Colonic mucosa (tissue), 4 donors: ENCODE measurements at regions not wholly inside any gene's neighbourhood (a gene's known extent, or its start where the extent isn't known, plus 50 kb on each side); places are given as distances from the start of the nearest gene placed in this dataset.

Experiments
- DNase-seq: peaks from one replicate; pipeline ENCODE4 v3.0.0-alpha.2; 2020
- H3K27ac ChIP-seq: fragments of 200-600 bp; one replicate; pipeline ENCODE4 v1.8.0; 2021
- H3K27me3 ChIP-seq: fragments of 200-600 bp; one replicate; pipeline ENCODE4 v1.8.0; 2021
- H3K36me3 ChIP-seq: fragments of 200-600 bp; one replicate; pipeline ENCODE4 v1.8.0; 2021
- H3K4me1 ChIP-seq: fragments of 200-600 bp; one replicate; pipeline ENCODE4 v1.8.0; 2021; ENCODE audit warnings: mild to moderate bottlenecking
- H3K4me3 ChIP-seq: fragments of 200-600 bp; one replicate; pipeline ENCODE4 v1.8.0; 2021
- H3K9ac ChIP-seq, 2 donors: one replicate each; pipeline ENCODE4 v1.7.0; 2013; ENCODE audit warnings: control low read depth in 2 of 2, low read depth in 2 of 2, low read length in 2 of 2
- H3K9me3 ChIP-seq: fragments of 200-600 bp; one replicate; pipeline ENCODE4 v1.8.0; 2021
- intact Hi-C: fragments of 100-400 bp; cut with DNase I; formaldehyde crosslinking; loops from one replicate; pipeline ENCODE4 v1.14.1; 2022
- TF ChIP-seq, protein P1 (sequence below): fragments of 200-600 bp; IDR thresholded peaks from one replicate; pipeline ENCODE4 v1.8.0; 2022; ENCODE audit warnings: antibody characterized with exemption, mild to moderate bottlenecking
- donor health status: healthy.
- donor health status: DM: no; HTN: no; CAD: no.
- donor health status: DM: no; HTN: no; CAD: no.

- intact Hi-C loops: no loop called here
- Histone ChIP-seq H3K27ac (no peak overlapping the region), H3K27me3 (no peaks in the 10 kb centered on the region), H3K36me3 (no peaks in the 10 kb centered on the region), H3K4me3 (no peak overlapping the region), H3K4me1 (no peaks in the 10 kb centered on the region), H3K9me3 (no peaks in the 10 kb centered on the region), H3K9ac (no peak overlapping the region)
- TF ChIP-seq, protein P1, sequence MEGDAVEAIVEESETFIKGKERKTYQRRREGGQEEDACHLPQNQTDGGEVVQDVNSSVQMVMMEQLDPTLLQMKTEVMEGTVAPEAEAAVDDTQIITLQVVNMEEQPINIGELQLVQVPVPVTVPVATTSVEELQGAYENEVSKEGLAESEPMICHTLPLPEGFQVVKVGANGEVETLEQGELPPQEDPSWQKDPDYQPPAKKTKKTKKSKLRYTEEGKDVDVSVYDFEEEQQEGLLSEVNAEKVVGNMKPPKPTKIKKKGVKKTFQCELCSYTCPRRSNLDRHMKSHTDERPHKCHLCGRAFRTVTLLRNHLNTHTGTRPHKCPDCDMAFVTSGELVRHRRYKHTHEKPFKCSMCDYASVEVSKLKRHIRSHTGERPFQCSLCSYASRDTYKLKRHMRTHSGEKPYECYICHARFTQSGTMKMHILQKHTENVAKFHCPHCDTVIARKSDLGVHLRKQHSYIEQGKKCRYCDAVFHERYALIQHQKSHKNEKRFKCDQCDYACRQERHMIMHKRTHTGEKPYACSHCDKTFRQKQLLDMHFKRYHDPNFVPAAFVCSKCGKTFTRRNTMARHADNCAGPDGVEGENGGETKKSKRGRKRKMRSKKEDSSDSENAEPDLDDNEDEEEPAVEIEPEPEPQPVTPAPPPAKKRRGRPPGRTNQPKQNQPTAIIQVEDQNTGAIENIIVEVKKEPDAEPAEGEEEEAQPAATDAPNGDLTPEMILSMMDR: no peak
- no peak for DNase-seq
Measured at GRCh38 chr6:90811596-90812226, 224.8 kb upstream of the MAP3K7 start.

DNA sequence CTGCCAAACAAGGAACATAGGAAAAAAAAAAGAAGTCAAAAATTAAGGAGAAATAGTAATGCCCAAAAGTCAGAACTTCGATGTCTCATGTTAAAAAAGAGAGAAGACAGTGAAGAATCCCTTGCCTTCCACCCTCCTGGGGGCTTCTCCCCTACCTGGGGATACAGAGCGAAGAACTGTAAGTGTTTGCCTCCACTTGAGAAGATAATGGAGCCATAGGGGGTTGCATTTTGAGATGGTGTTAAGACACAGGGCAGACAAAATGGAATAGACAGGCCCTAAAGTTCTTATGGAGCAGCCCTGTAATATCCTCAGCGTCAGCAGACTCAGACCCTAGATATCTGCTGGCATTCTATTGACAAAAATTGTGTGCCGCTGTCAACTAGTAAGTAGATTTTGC is 222.2 kb upstream of the MAP3K7 start:
- Histone ChIP-seq H3K4me3 (no peak overlapping the region), H3K9me3 (no peaks in the 10 kb centered on the region)
- intact Hi-C loops: no loop called here

GRCh38 chr6:90807791-90808701 is 221.2 kb upstream of the MAP3K7 start:
- TF ChIP-seq, protein P1: no peak
- Histone ChIP-seq H3K9ac (no peak overlapping the region), H3K4me3 (no peak overlapping the region), H3K27me3 (no peaks in the 10 kb centered on the region), H3K9me3 (no peaks in the 10 kb centered on the region), H3K36me3 (no peaks in the 10 kb centered on the region), H3K4me1 (no peaks in the 10 kb centered on the region), H3K27ac (no peak overlapping the region)
- DNase-seq: no peak
- intact Hi-C loops: no loop called here

More for the DNA sequence above, 222.2 kb upstream of the MAP3K7 start:
- H3K27ac ChIP-seq: no peak overlapping the region
- DNase-seq: no peak
- H3K36me3 ChIP-seq: no peaks in the 10 kb centered on the region
- TF ChIP-seq, protein P1: no peak
- no peaks in the 10 kb centered on the region for H3K27me3 ChIP-seq
- no peaks in the 10 kb centered on the region for H3K4me1 ChIP-seq
- no peak overlapping the region for H3K9ac ChIP-seq

- Histone ChIP-seq H3K4me3 (no peak overlapping the region), H3K9ac (no peak overlapping the region), H3K36me3 (no peaks in the 10 kb centered on the region), H3K4me1 (no peaks in the 10 kb centered on the region), H3K27me3 (no peaks in the 10 kb centered on the region), H3K27ac (no peak overlapping the region), H3K9me3 (no peaks in the 10 kb centered on the region)
- intact Hi-C loops: no loop called here
- no peak for DNase-seq
- TF ChIP-seq, protein P1: no peak
Measured at GRCh38 chr6:90805619-90806155, 218.8 kb upstream of the MAP3K7 start.

DNA sequence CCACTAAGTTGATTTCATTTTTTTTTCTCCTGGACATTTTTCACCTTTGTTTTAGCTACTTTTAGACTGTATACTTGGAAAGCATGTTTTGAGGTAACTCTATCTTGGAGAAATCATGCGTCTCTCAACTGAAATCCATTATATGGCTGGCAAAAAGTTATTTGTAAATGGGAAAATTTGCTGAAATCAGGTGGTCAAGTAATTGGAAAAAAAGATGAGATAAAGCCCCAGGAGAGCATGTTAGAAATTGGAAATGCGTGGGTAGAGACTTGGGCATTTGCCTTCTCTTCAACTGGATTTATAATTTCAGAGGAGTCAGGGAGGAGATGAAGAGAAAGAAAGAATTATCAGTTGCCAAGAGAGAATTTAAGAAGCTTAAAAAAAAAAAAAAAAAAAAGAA is 217.1 kb upstream of the MAP3K7 start:
- Histone ChIP-seq H3K9me3 (no peaks in the 10 kb centered on the region), H3K36me3 (no peaks in the 10 kb centered on the region), H3K27ac (no peak overlapping the region), H3K9ac (no peak overlapping the region), H3K4me1 (no peaks in the 10 kb centered on the region), H3K27me3 (no peaks in the 10 kb centered on the region), H3K4me3 (no peak overlapping the region)
- TF ChIP-seq, protein P1: no peak
- DNase-seq: no peak
- intact Hi-C loops: no loop called here
